Spleen (tissue), 7 donors: ENCODE measurements at regions not wholly inside any gene's neighbourhood (a gene's known extent, or its start where the extent isn't known, plus 50 kb on each side); places are given as distances from the start of the nearest gene placed in this dataset.

Experiments used
- CTCF ChIP-seq, 11 experiments: fragments of 200-600 bp in 7 of 11; fragments of 450-650 bp in 4 of 11; sonication (generic) in 4 of 11; IDR thresholded peaks in 8 of 11; conservative IDR thresholded peaks in 3 of 11; 1 replicate in 7 of 11; 2 replicates in 4 of 11; pipeline versions ENCODE4 v1.4.0 to v1.8.0; 2016 to 2021; ENCODE audit warnings: antibody characterized with exemption in 11 of 11, inconsistent platforms in 4 of 11, mild to moderate bottlenecking in 1 of 11
- POLR2A ChIP-seq, 3 donors: fragments of 450-650 bp; IDR thresholded peaks; one replicate each; pipeline ENCODE4 v1.5.1; 2017; ENCODE audit warnings: antibody characterized with exemption in 3 of 3, mild to moderate bottlenecking in 1 of 3
- donor health status: DM: no; HTN: no; CAD: no; lungs with moderate emphysema.
- donor health status: DM: no; HTN: no; CAD: no.
- donor health status: DM: no; HTN: no; CAD: no.

GRCh38 chr14:28565345-28565744 lies 201.2 kb upstream of the FOXG1 start:
- TF ChIP-seq POLR2A (IDR thresholded peaks at IDR 0.05) (no peak), CTCF (IDR thresholded peaks at IDR 0.05 in 8 of 11, conservative IDR thresholded peaks at IDR 0.05 in 3 of 11) (no peak)
